ENCODE measurements at regions not wholly inside any gene's neighbourhood (a gene's known extent, or its start where the extent isn't known, plus 50 kb on each side); places are given as distances from the start of the nearest gene placed in this dataset.

GRCh38 chr9:90012949-90013348, 408.1 kb downstream of the GADD45G start:
- TF ChIP-seq POLR2A (IDR thresholded peaks at IDR 0.05), result no peak
- no peak for TF ChIP-seq CTCF (IDR thresholded peaks at IDR 0.05)
